ENCODE measurements at regions not wholly inside any gene's neighbourhood (a gene's known extent, or its start where the extent isn't known, plus 50 kb on each side); places are given as distances from the start of the nearest gene placed in this dataset.

- TF ChIP-seq POLR2AphosphoS5 (IDR thresholded peaks at IDR 0.05) (no peak), CTCF (IDR thresholded peaks at IDR 0.05) (no peak), POLR2A (IDR thresholded peaks at IDR 0.05) (no peak), EP300 (IDR thresholded peaks at IDR 0.05) (no peak)
These were observed 424.2 kb downstream of the FGF13 start for GRCh38 chrX:138287205-138287877.
